HG03175 (cell line): ENCODE measurements at regions not wholly inside any gene's neighbourhood (a gene's known extent, or its start where the extent isn't known, plus 50 kb on each side); places are given as distances from the start of the nearest gene placed in this dataset.

Experiments
- ATAC-seq: cut with Tn5 transposase; IDR thresholded peaks from one replicate; pipeline ENCODE4 v1.9.1; 2021; ENCODE audit warnings: mild to moderate bottlenecking, moderate library complexity; ENCODE audit not compliant: unreplicated experiment

GRCh38 chr3:160163229-160163878 is 61.9 kb upstream of the C3orf80 start:
- ATAC-seq = no peak

GRCh38 chr3:160168246-160168645 is 57.0 kb upstream of the C3orf80 start:
- ATAC-seq = no peak

GRCh38 chr3:160169139-160169976 is 55.9 kb upstream of the C3orf80 start:
- ATAC-seq = no peak

- ATAC-seq = peak; percentile 76
These were observed 54.5 kb upstream of the C3orf80 start for GRCh38 chr3:160170409-160171370.

GRCh38 chr3:160171813-160172212 is 53.4 kb upstream of the C3orf80 start:
- no peak for ATAC-seq

- ATAC-seq = no peak
These were observed 50.6 kb upstream of the C3orf80 start for GRCh38 chr3:160174621-160175020.
